GM18951 (cell line): ENCODE measurements at regions not wholly inside any gene's neighbourhood (a gene's known extent, or its start where the extent isn't known, plus 50 kb on each side); places are given as distances from the start of the nearest gene placed in this dataset.

Source experiments
- POLR2A ChIP-seq: IDR thresholded peaks from 4 replicates; pipeline ENCODE4 v1.6.1; 2011; ENCODE audit warnings: mild to moderate bottlenecking; ENCODE audit not compliant: insufficient read length, insufficient read depth; ENCODE audit errors: extremely low read depth
- in situ Hi-C: fragments of 300-500 bp; cut with MboI; formaldehyde crosslinking; loops from one replicate; pipeline ENCODE4 v1.12.0; 2022; ENCODE audit warnings: low sequenced_read_pairs, mixed read lengths, inconsistent platforms; ENCODE audit not compliant: unreplicated experiment

DNA sequence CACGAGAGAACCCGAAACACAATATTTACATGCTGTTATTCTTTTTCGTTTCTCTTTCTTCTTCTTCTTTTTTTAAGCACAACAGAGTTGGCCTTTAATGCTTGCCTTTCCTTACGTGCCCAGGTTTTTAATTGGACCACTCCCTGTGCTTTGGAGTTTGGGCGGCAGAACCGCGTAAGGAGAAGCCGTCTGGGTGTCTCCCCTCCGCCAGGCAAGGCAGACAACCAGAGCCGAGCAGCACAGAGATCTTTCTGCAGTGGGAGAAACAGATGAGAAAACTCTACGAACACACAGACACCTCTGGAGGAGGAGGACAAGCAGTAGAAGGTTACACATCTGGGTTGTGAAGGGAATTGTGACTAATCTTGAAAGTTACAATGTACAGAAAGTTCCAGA is 150.0 kb upstream of the UBL3 start:
- no peak for TF ChIP-seq POLR2A
- in situ Hi-C loops, result no loop called here

GRCh38 chr13:29999492-30000369 is 149.3 kb upstream of the UBL3 start:
- in situ Hi-C loops, result no loop called here

GRCh38 chr13:29996316-29996715 is 145.9 kb upstream of the UBL3 start:
- in situ Hi-C loops, result no loop called here

More at GRCh38 chr13:29999492-30000369, 149.3 kb upstream of the UBL3 start:
- no peak for TF ChIP-seq POLR2A

DNA sequence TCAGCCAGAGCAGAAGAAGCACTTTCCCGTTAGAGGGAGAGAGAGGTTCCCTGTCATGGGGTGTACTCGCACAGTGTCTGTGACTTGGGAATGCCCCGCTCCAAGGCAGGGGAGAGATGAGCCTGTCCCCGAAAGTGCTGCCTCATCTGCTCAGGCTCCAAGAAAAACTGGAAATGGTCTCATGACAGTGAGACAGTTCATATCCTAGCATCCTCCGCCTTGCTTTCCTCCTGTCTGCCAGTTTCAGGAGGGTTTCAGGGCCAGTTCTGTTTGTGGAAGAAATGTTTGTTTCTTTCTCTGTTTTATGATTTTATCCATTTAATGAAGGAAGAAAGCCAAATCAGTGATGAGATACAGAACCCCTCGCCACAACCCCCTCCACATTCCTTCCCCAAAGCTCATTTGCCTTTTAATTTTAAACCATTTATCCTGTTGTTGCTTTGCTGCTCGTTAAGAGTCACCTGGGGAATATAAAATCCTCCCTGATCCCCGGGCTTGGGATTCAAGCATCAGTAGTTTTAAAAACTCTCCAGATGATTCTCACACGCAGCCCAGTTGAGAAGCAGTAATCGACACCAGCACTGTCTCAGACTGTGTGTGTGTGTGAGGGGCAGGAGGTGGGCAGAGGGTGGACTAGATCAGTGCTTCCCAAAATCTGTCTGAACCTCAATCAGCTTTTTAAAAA is 144.6 kb upstream of the UBL3 start:
- in situ Hi-C loops, result no loop called here
- no peak for TF ChIP-seq POLR2A

More at GRCh38 chr13:29996316-29996715, 145.9 kb upstream of the UBL3 start:
- no peak for TF ChIP-seq POLR2A

GRCh38 chr13:29993716-29994488 is 143.5 kb upstream of the UBL3 start:
- TF ChIP-seq POLR2A, result no peak
- in situ Hi-C loops, result no loop called here

DNA sequence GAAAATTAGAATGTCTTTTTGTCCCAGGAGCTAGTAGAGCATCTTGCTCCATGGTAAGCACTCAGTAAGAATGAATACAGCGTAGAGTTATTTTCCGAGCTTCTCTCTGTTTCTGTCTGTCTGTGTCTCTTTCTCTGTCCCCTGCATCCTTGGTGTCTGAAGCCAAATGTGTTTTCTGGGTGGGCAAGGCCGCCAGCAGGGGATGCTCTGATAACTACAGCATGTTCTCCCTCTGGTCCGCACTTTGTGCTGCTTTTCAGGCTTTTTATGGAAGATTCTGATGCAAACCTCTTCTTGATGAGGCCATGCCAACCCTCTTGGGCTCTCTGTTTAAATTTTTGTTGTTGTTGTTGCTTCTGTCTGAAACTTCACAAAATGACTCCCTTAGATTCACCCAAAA is 142.8 kb upstream of the UBL3 start:
- TF ChIP-seq POLR2A, result no peak
- in situ Hi-C loops, result no loop called here

DNA sequence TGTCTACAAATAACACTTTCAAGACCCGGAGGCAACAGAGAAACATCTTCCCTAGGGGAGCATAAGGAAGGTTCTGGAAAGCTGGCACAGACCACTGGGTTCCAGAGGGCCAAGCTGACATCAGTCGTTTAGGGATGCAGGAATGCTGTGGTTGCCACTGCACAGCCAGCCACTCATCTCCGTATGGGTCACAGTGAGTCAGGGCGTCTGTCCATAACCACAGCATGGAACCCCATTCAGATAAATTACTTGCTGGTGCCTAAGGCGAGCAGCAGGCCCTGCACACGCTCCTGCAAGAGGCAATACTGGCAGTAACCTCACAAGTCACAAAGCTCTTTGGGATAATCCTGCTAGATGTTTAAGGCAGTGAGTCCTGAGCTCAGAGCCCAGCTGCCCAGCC is 140.9 kb upstream of the UBL3 start:
- in situ Hi-C loops, result no loop called here
- TF ChIP-seq POLR2A, result no peak

DNA sequence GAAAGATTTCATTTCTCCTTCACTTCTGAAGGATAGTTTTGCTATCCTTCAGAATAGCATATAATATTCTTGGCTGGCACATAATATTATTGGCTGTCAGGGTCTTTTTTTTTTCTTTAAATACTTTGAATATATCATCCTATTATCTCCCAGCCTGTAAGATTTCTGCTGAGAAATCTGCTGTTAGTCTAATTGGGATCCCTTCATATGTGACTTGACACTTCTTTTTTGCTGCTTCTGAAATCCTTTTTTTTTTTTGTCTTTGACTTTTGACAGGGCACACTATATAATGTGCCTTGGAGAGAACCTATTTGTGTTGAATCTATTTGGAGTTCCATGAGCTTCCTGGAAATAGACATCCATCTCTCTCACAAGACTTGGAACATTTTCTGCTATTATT is 136.9 kb upstream of the UBL3 start:
- TF ChIP-seq POLR2A, result no peak
- in situ Hi-C loops, result no loop called here

GRCh38 chr13:29980339-29980738 is 129.9 kb upstream of the UBL3 start:
- TF ChIP-seq POLR2A, result no peak
- in situ Hi-C loops, result no loop called here

GRCh38 chr13:29978211-29978610 is 127.8 kb upstream of the UBL3 start:
- in situ Hi-C loops, result no loop called here
- no peak for TF ChIP-seq POLR2A

- in situ Hi-C loops, result no loop called here
- no peak for TF ChIP-seq POLR2A
Measured at GRCh38 chr13:29977476-29978120, 127.2 kb upstream of the UBL3 start.

DNA sequence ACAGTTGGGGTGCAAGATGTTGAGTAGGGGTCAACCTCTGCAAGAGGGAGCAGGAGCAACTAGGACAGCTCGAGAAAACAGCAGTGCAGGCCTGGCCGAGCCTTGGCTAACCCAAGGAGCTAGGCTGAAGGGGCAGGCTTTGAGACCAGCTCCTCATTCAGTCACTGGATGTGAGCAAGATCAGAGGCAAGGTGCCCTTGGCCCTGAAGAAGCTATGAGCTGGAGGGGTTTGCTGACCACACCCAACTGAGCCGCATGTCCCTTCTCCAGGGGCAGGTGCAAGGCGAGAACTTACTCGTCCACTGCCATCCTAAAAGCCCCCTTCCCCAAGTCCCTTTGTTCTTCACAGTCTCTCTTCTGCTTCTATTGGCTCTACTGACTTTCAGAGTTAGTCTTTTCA is 126.1 kb upstream of the UBL3 start:
- TF ChIP-seq POLR2A, result no peak
- in situ Hi-C loops, result no loop called here

DNA sequence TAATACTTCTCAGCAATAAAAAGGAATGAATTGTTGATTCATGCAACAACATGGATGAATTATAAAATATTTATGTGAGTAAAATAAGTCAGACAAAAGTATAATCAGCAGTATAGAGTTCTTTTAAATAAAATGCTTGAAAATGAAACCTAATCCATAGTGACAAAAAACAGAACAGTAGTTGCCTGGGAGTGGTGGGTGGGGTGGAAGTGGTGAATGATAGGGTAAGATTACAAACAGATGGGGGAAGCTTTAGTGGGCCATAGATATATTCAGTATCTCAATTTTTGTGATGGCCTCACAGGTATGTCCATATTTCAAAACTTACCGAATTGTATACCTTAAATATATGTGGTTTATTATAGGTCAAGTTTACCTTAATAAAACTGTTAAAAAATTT is 124.9 kb upstream of the UBL3 start:
- in situ Hi-C loops, result no loop called here
- no peak for TF ChIP-seq POLR2A
